ENCODE measurements at regions not wholly inside any gene's neighbourhood (a gene's known extent, or its start where the extent isn't known, plus 50 kb on each side); places are given as distances from the start of the nearest gene placed in this dataset.
"Not testable (repeated sequence)": the region's sequence is repeated elsewhere in the genome, so short reads cannot be mapped to it uniquely, and the experiment has no call there.

DNA sequence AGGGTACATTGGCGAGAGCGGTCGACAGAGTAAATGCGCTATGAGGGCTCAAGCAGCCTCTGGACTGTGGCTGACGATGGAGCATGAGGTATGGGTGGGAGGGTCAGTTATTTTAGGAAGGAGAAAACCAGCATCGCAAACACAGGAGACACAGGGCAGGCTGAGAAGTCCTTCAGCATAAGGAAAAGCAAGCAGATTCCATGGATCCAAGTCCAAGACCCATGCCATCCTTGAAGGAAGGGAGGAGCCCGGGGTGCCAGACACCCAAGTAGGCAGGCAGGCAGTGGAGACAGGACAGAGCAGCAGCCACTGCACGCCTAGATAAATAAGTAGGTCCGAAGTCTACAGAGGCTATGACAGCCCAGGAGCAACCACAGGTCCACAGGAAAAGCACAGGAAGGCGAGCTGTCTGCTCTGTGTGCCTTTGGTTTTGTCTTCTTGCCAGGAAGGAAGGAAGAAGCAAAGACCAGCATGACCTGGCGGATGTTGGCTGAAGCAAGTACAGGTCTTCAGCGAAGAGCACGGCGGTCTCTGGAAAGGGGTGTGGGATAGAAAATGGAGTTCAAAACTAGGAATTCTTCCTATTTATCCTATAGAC is 76.4 kb upstream of the SLC45A1 start:
- Mint-ChIP-seq H3K36me3 (ENCODE audit: low read depth) (no peaks in the 10 kb centered on the region), H3K27ac (no peak overlapping the region), H3K4me1 (ENCODE audit: low read depth) (peaks cover 9% of the 10 kb centered on the region), H3K4me3 (no peak overlapping the region), H3K27me3 (peaks cover 21% of the 10 kb centered on the region), H3K9me3 (no peaks in the 10 kb centered on the region)
- intact Hi-C loops (cut with micrococcal nuclease): no loop called here

DNA sequence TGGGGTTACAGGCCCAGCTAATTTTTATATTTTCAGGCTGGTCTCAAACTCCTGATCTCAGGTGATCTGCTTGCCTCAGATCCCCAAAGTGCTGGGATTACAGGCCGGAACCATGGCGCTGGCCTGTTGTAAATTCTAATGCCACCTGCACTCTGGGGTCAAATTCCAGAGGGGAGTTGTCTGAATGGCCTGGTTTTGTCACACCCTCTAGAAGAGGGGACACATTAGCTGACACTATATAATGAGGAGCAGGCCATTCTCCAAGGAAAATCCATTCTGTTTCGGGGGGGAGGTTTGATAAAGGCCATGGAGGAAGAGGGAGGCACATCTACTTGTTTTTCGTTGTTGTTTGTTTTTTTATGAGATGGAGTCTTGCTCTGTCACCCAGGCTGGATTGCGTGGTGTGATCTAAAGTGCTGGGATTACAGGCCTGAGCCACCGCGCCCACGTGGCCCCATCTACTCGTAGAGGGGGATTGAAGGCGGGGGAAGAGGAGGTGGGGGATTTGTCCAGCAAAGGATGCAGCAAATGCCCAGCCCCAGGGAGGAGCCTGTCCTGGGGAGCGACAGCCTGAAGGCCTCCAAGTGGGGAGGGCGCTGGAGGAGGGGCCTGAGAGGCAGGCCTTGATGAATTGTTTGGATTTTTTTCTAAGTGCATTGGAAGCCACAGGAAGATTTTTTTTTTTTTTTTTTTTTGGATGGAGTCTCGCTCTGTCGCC is 78.4 kb upstream of the SLC45A1 start:
- Mint-ChIP-seq H3K9me3 (no peaks in the 10 kb centered on the region), H3K4me1 (ENCODE audit: low read depth) (peaks cover 9% of the 10 kb centered on the region), H3K4me3 (no peak overlapping the region), H3K36me3 (ENCODE audit: low read depth) (no peaks in the 10 kb centered on the region), H3K27ac (no peak overlapping the region), H3K27me3 (peaks cover 35% of the 10 kb centered on the region)
- intact Hi-C loops (cut with micrococcal nuclease): no loop called here

DNA sequence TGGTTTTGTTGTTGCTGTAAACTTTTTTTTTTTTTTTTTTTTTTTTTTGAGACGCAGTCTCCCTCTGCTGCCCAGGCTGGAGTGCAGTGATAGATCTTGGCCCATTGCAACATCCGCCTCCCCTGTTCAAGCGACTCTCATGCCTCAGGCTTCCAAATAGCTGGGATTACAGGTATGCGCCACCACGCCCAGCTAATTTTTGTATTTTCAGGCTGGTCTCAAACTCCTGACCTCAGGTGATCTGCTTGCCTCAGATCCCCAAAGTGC is 78.9 kb upstream of the SLC45A1 start:
- Mint-ChIP-seq H3K9me3 (no peaks in the 10 kb centered on the region), H3K4me1 (ENCODE audit: low read depth) (peaks cover 9% of the 10 kb centered on the region)
- intact Hi-C loops (cut with micrococcal nuclease): no loop called here

DNA sequence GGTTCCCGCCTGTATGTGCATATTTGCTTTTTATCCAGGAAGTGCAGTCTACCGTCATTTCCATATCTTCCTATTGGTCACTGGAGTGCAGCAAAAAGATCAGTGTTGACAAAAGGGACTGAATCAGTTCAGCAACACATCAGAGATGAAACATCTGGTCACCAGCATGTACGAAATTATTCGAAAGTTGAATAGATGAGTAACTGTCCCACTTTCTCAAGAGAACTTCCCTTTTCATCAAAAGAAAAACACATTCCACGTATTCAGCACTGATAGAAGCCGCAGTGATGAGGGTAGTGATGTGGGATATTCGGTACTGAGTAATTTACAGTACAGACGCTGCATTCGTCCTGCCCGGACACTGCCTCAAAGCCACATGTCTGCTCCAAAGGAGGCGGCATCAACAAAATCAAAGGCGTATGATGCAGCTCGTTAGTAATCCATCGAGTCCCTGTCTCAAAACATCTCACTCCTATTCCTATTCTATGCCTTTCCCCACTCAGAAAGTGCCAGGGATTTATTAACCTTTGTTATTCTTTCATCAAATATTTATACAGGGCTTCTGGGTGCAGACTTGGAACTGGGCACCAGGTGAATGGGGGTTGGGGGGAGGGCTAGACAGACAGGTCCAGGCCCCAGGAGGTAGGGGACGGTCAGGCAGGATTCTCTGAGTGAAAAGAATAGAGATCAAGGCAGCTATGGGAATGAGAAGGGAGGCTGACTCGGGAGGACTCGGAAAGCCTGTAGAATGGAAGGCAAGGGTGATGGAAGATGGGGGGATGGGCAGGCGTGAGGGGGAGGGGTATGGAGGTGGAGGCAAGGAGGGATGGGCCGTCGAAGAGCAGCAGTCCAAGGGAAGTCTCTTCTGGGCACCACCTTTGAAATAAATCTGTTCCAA is 79.5 kb upstream of the SLC45A1 start:
- H3K4me3 Mint-ChIP-seq: no peak overlapping the region
- intact Hi-C loops (cut with micrococcal nuclease): no loop called here
- no peaks in the 10 kb centered on the region for H3K36me3 Mint-ChIP-seq (ENCODE audit: low read depth)
- H3K9me3 Mint-ChIP-seq: no peaks in the 10 kb centered on the region
- H3K27me3 Mint-ChIP-seq: peaks cover 37% of the 10 kb centered on the region
- peaks cover 9% of the 10 kb centered on the region for H3K4me1 Mint-ChIP-seq (ENCODE audit: low read depth)
- no peak overlapping the region for H3K27ac Mint-ChIP-seq

More for the DNA sequence above, 78.9 kb upstream of the SLC45A1 start:
- no peak overlapping the region for H3K27ac Mint-ChIP-seq
- no peaks in the 10 kb centered on the region for H3K36me3 Mint-ChIP-seq (ENCODE audit: low read depth)
- H3K27me3 Mint-ChIP-seq: peaks cover 36% of the 10 kb centered on the region
- no peak overlapping the region for H3K4me3 Mint-ChIP-seq

DNA sequence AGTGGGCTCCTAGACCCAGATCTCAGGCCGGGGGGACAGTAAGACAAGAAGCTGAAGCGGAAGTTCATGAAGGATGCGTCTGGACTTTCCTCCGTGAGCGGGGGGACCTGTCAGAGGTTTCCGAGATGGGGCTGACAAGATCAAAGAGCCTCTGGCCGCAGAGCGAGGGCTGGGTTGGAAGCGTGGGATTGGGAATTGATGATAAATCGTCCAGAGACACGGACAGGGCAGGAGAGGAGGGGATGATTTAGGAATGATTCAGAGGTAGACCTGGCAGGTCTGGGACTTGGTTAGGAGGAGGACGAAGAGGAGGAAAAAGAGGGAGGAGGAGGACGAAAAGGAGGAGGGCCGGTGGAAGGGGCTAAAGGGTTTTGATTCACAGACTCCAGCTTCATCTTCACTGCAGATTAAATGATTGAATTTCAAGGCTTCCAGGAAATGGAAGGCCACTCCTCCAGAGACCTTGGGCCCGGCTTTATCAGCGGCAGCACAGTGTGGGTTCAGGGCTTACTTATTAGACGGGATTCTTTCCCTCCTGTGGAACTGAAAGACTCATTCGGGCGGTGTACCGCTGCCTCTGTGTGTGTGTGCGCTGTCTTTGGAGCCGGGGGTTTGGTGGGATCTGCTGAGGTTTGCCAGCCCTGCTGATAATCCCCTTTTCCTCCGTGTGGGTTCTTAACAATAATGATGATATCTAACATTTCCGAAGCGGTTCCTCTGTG is 85.7 kb upstream of the SLC45A1 start:
- Mint-ChIP-seq H3K4me1 (ENCODE audit: low read depth) (peaks cover 2% of the 10 kb centered on the region), H3K27ac (no peak overlapping the region), H3K4me3 (no peak overlapping the region), H3K36me3 (ENCODE audit: low read depth) (no peaks in the 10 kb centered on the region), H3K27me3 (peaks cover 65% of the 10 kb centered on the region), H3K9me3 (peaks cover 9% of the 10 kb centered on the region)
- intact Hi-C loops (cut with micrococcal nuclease): no loop called here

DNA sequence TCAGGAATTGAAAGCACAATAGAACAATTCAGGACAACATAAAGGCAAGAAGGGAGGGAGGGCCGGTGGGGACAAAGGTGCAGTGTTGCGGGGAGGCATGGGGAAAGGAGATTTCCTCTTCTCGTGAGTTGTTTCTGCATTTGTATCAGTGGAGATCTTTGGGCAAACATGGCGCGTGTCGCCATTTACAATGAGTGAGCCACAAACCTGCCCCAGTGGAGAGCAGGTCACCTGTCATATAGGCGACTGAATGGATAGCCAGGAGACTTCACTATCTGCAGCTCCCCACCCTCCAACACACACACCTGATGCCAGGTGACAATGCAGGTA is 87.7 kb upstream of the SLC45A1 start:
- H3K27me3 Mint-ChIP-seq: peaks cover 56% of the 10 kb centered on the region
- peaks cover 15% of the 10 kb centered on the region for H3K4me1 Mint-ChIP-seq (ENCODE audit: low read depth)
- no peak overlapping the region for H3K27ac Mint-ChIP-seq
- intact Hi-C loops (cut with micrococcal nuclease): no loop called here
- H3K36me3 Mint-ChIP-seq (ENCODE audit: low read depth): no peaks in the 10 kb centered on the region
- peaks cover 10% of the 10 kb centered on the region for H3K9me3 Mint-ChIP-seq
- H3K4me3 Mint-ChIP-seq: no peak overlapping the region

DNA sequence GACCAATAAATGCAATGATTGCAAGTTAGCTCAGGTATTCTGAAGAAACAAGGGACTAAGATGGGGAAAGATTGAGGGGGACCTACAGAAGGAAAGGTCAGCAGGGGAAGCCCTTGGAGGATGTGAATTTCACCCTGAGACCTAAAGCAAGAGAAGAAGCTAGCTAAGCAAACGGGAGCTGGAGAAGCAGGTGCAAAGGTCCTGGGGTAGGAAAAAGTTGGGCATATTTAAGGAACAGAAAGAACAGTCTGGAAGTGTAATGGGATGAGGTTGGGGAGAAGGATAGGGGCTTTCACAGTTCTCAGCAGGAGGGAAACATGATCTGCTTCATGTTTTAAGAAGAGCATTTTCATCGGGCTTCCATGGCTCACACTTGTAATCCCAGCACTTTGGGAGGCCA is 89.7 kb upstream of the SLC45A1 start:
- intact Hi-C loops (cut with micrococcal nuclease): no loop called here
- Mint-ChIP-seq H3K4me1 (ENCODE audit: low read depth) (peaks cover 33% of the 10 kb centered on the region), H3K36me3 (ENCODE audit: low read depth) (no peaks in the 10 kb centered on the region), H3K9me3 (peaks cover 10% of the 10 kb centered on the region), H3K27me3 (peaks cover 44% of the 10 kb centered on the region), H3K27ac (peak overlapping the region; percentile 17), H3K4me3 (no peak overlapping the region)

DNA sequence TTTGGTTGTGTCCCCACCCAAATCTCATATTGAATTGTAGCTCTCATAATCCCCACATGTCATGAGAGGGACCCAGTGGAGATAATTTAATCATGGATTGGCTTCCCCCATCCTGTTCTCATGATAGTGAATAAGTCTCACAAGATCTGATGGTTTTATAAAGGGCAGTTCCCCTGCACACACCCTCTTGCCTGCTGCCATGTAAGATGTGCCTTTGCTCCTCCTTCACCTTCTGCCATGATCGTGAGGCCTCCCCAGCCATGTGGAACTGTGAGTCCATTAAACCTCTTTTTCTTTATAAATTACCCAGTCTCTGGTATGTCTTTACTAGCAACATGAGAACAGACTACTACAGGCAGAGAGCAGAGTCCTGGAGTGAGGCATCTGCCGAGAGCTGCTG is 90.2 kb upstream of the SLC45A1 start:
- H3K27ac Mint-ChIP-seq; H3K4me3 Mint-ChIP-seq; H3K36me3 Mint-ChIP-seq (ENCODE audit: low read depth); intact Hi-C loops (cut with micrococcal nuclease): not testable (repeated sequence)
- Mint-ChIP-seq H3K9me3 (peaks cover 10% of the 10 kb centered on the region), H3K4me1 (ENCODE audit: low read depth) (peaks cover 36% of the 10 kb centered on the region), H3K27me3 (peaks cover 39% of the 10 kb centered on the region)

DNA sequence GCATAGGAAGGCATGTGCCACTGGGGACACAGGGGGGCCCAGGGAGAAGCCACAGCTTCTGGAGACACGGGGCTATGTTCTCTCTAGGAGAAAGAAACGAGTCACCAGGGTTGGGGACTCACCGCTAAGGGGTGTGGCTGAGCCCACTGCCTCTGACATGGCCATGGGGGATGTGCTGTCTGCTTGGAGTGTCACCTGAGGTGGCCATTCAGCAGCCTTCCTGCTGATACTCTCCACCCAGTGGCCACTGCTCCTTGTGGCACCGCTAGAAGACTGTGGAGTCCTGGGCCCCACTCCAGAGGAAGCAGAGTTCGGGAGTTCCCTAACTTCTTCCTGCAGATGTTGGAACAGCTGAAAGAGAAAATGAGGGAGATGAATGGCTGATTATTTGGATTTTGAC is 91.2 kb upstream of the SLC45A1 start:
- no peak overlapping the region for H3K27ac Mint-ChIP-seq
- peaks cover 32% of the 10 kb centered on the region for H3K27me3 Mint-ChIP-seq
- intact Hi-C loops (cut with micrococcal nuclease): no loop called here
- no peak overlapping the region for H3K4me3 Mint-ChIP-seq
- peaks cover 10% of the 10 kb centered on the region for H3K9me3 Mint-ChIP-seq
- no peaks in the 10 kb centered on the region for H3K36me3 Mint-ChIP-seq (ENCODE audit: low read depth)
- H3K4me1 Mint-ChIP-seq (ENCODE audit: low read depth): peaks cover 36% of the 10 kb centered on the region

DNA sequence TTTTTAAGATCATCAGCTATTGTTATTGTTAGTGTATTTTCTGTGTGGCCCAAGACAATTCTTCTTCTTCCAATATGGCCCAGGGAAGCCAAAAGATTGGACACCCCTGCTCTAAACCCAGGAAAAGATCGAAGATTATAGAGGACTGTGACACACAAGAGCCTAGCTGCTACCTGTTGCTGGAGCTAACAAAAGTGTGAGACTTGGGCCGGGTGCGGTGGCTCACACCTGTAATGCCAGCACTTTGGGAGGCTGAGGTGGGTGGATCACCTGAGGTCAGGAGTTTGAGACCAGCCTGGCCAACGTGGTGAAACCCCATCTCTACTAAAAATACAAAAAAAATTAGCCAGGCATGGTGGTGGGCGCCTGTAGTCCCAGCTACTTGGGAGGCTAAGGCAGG is 91.9 kb upstream of the SLC45A1 start:
- Mint-ChIP-seq H3K27me3 (peaks cover 33% of the 10 kb centered on the region), H3K4me1 (ENCODE audit: low read depth) (peaks cover 36% of the 10 kb centered on the region), H3K9me3 (peaks cover 10% of the 10 kb centered on the region)
- intact Hi-C loops (cut with micrococcal nuclease); H3K36me3 Mint-ChIP-seq (ENCODE audit: low read depth); H3K27ac Mint-ChIP-seq; H3K4me3 Mint-ChIP-seq: not testable (repeated sequence)

DNA sequence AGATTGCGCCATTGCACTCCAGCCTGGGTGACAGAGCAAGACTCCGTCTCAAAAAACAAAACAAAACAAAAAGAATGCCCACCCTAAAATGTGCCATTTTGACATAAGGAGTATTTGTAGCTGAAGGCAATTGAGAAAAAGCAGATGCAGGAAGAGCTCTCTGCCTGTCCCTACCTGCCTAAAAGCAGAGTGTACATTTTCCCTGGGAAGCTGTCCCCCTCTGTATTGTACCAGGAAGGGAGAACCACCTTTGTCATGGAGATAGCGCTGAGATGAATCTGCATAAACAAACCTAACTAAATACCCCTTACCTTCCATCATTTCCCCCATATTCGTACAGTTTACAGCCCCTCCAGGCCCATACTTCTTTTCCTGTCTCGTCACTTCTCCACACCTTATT is 94.4 kb upstream of the SLC45A1 start:
- Mint-ChIP-seq H3K27ac (peak overlapping the region; percentile 44), H3K36me3 (ENCODE audit: low read depth) (no peaks in the 10 kb centered on the region), H3K4me3 (no peak overlapping the region), H3K9me3 (peaks cover 10% of the 10 kb centered on the region), H3K4me1 (ENCODE audit: low read depth) (peaks cover 43% of the 10 kb centered on the region), H3K27me3 (peaks cover 15% of the 10 kb centered on the region)
- intact Hi-C loops (cut with micrococcal nuclease): no loop called here

DNA sequence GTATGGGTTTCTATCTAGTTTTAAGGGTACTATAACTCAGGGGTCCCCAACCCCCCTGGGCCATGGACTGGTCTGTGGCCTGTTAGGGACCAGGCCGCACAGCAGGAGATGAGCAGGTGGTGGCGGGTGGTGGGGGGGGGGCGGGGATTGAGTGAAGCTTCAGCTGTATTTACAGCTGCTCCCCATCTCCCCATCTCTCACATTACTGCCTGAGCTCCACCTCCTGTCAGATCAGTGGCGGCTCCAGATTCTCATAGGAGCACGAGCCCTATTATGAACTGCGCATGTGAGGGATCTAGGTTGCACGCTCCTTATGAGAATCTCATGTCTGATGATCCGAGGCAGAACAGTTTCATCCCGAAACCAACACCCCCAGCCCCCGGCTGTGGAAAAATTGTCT is 95.1 kb upstream of the SLC45A1 start:
- Mint-ChIP-seq H3K27ac (peak overlapping the region; percentile 44), H3K9me3 (peaks cover 7% of the 10 kb centered on the region), H3K36me3 (ENCODE audit: low read depth) (no peaks in the 10 kb centered on the region), H3K27me3 (peaks cover 12% of the 10 kb centered on the region), H3K4me1 (ENCODE audit: low read depth) (peaks cover 51% of the 10 kb centered on the region), H3K4me3 (no peak overlapping the region)
- intact Hi-C loops (cut with micrococcal nuclease): no loop called here

DNA sequence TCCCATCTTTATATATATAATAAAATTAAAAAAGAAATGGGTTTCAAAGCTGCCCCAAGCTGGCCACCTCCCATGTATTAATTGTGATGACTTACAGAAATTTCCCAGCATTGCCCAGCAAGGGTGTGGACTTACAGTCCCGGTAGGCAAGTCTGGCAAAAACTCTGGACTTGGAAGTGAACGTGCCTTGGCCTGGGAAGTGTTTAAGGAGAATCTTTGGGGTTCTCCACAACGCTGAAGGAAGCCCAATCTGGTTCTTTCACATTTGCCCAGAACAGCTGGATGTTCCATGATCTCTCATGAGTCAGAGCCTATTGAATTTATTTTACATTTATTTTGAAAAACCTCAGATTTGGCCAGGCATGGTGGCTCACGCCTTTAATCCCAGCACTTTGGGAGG is 98.4 kb upstream of the SLC45A1 start:
- Mint-ChIP-seq H3K4me1 (ENCODE audit: low read depth) (peaks cover 46% of the 10 kb centered on the region), H3K27ac (no peak overlapping the region), H3K4me3 (no peak overlapping the region), H3K36me3 (ENCODE audit: low read depth) (no peaks in the 10 kb centered on the region), H3K9me3 (no peaks in the 10 kb centered on the region), H3K27me3 (peaks cover 27% of the 10 kb centered on the region)
- intact Hi-C loops (cut with micrococcal nuclease): no loop called here

Measured in dendritic cell treated with granulocyte-macrophage colony-stimulating factor and Interleukin-4, amounts not matched to agents 40 ng/mL and 50 ng/mL, for 4 days (primary cell).